Body of pancreas (tissue), 4 donors: ENCODE measurements at regions not wholly inside any gene's neighbourhood (a gene's known extent, or its start where the extent isn't known, plus 50 kb on each side); places are given as distances from the start of the nearest gene placed in this dataset.

Experiments used
- POLR2A ChIP-seq, 3 donors: fragments of 450-650 bp; IDR thresholded peaks; one replicate each; pipeline ENCODE4 v1.6.1; 2016; ENCODE audit warnings: antibody characterized with exemption in 3 of 3, mild to moderate bottlenecking in 2 of 3
- TF ChIP-seq, protein P1 (sequence below), 7 experiments: fragments of 450-650 bp in 4 of 7; fragments of 200-600 bp in 3 of 7; sonication (generic) in 3 of 7; IDR thresholded peaks; one replicate each; pipeline ENCODE4 v1.5.1; 2016 to 2019; ENCODE audit warnings: antibody characterized with exemption in 7 of 7

- TF ChIP-seq, protein P1, sequence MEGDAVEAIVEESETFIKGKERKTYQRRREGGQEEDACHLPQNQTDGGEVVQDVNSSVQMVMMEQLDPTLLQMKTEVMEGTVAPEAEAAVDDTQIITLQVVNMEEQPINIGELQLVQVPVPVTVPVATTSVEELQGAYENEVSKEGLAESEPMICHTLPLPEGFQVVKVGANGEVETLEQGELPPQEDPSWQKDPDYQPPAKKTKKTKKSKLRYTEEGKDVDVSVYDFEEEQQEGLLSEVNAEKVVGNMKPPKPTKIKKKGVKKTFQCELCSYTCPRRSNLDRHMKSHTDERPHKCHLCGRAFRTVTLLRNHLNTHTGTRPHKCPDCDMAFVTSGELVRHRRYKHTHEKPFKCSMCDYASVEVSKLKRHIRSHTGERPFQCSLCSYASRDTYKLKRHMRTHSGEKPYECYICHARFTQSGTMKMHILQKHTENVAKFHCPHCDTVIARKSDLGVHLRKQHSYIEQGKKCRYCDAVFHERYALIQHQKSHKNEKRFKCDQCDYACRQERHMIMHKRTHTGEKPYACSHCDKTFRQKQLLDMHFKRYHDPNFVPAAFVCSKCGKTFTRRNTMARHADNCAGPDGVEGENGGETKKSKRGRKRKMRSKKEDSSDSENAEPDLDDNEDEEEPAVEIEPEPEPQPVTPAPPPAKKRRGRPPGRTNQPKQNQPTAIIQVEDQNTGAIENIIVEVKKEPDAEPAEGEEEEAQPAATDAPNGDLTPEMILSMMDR (IDR thresholded peaks at IDR 0.05), result peak in 1 of 7 experiments; percentile 5
- no peak for TF ChIP-seq POLR2A (IDR thresholded peaks at IDR 0.05)
Observed at GRCh38 chr4:99724067-99724466, 66.4 kb upstream of the C4orf54 start.
